GM19397 (cell line): ENCODE measurements at regions not wholly inside any gene's neighbourhood (a gene's known extent, or its start where the extent isn't known, plus 50 kb on each side); places are given as distances from the start of the nearest gene placed in this dataset.

Experiments
- ATAC-seq: cut with Tn5 transposase; IDR thresholded peaks from one replicate; pipeline ENCODE4 v1.9.1; 2021; ENCODE audit warnings: mild to moderate bottlenecking, moderate library complexity; ENCODE audit not compliant: unreplicated experiment

DNA sequence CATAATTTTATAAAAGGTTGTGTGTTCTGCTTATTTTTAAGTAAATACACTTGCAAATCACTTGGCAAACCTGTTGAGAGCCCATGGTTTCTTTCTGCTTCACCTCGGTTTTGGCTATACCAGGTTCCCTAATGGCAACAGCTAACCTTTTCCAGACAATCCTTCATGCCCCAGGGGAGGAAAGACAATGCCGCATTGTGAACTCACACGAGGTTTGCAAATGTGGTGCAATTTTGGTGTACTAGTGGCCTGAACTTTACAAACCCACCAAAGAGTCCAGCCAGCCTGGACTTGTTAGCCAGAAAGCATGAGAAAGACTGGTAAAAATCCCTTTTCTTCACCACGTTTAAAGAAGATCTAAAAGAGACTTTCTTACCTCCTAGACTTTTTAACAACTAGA lies 84.8 kb upstream of the SOX4 start:
- no peak for ATAC-seq

DNA sequence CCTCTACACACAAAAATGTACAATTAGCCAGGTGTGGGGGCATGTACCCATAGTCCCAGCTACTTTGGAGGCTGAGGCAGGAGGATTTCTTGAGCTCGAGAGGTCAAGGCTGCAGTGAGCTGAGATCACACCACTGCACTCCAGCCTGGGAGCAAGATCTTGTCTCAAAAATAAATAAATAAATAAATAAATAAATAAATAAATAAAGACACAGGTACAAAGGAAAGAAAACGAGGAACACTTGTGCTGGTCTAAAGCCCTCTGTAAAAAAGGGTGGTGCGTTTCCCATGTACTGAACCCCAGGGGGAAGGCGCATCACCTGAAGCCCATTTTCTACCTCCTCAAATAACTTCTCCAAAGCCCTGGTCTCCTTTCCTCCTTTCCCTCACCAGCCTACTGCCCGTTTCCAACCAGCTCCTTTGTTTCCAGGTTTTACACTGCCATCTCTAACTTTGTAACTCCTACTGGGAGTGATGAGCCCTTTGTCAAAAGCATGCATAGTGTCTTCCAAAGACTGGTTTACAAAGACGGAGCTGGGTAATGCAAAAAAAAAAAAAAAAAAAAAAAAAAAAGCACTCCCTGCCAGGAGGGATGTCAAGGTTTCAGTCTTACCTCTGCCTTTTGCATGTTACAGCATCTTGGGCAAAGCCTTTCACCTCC lies 81.5 kb upstream of the SOX4 start:
- no peak for ATAC-seq

GRCh38 chr6:21514288-21514687 lies 79.3 kb upstream of the SOX4 start:
- no peak for ATAC-seq

- no peak for ATAC-seq
These were observed 75.2 kb upstream of the SOX4 start for GRCh38 chr6:21518317-21518716.

GRCh38 chr6:21519642-21520041 lies 73.9 kb upstream of the SOX4 start:
- no peak for ATAC-seq

- no peak for ATAC-seq
These were observed 72.3 kb upstream of the SOX4 start for GRCh38 chr6:21521276-21521675.

DNA sequence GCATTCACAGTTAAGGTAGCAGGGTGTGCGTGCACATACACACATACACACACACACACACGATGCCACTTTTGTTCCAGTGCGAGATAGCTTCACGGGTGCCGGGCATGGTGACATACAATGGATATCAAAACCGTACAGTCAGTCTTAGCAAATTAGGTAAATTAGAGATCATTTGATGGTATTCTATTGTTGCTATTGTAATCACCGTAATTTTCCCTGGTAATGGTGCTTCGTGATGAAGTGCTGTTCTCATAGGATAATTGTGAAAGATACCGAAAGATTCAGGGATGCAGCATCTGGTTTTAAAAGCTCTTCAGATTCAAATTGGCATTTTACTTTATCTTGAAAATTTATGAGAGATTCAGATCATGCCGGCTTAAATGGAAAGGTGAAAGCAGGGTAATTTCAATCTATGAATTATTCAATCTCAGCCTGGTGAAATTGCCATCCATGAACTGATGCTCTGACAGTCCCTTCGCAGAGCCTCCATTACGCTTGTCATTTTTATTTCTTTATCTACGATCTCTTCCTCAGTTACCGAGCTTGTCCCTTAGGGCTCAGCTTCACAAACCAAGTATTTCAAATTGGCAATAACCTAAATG lies 71.3 kb upstream of the SOX4 start:
- no peak for ATAC-seq

- no peak for ATAC-seq
These were observed 70.6 kb upstream of the SOX4 start for GRCh38 chr6:21522797-21523456.

DNA sequence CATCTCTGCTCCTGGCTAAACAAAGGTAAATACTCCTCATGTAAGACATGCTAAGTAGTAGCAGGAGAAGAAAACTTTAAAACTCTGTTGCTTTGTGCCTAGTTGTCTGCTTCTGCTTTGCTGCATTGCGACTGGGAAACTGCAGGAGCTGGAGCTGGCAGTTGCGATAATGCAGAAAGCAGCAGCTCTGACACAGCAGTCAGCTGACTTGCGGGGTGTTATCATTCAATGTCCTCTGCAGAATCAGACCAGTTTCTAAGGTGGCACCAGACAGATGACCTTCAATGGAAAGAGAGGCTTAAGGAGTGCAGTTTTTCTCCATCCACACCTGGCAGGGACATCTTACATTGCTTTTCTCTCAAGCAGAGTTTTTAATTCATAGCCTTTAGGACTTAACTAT lies 69.9 kb upstream of the SOX4 start:
- ATAC-seq, result no peak

DNA sequence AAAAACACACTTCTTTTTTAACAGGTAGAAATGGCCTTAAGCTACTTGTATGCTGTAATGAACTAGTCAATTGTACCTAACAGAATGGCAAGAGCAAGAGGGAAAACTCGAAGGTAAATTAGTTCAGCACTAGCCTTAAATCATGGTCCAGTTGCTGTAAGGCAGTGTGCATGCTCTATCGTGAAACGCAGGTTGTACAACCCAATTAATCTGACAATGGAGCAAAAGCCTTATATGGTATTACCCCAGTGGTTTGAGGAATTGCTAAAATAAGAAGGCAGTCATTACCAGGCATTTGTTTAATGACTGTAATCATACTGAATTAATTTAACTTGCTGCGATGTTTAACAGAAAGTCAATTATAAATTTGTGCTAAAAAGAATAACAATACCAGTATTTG lies 69.3 kb upstream of the SOX4 start:
- ATAC-seq, result no peak

GRCh38 chr6:21526974-21527373 lies 66.6 kb upstream of the SOX4 start:
- ATAC-seq, result no peak

- ATAC-seq, result no peak
These were observed 65.8 kb upstream of the SOX4 start for GRCh38 chr6:21527731-21528130.

DNA sequence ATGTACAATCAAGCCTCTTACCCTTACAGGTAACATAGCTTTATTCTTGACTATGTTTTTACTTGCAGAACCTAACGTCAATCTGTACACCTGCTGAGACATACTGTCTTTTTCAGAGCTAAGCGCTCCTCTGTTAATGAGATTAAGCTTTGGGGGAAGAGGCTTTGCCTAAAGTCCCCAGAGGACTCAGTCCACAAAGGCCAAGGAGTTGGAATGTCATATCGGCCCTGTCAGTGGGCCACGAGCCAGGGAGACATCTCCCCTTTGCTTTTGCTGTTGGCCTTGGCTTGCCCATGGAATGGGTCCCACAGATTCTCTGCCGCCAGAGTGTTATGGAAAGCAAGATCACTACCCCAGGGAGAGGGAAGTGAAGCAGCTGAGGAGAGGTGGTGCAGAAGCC lies 64.1 kb upstream of the SOX4 start:
- no peak for ATAC-seq

DNA sequence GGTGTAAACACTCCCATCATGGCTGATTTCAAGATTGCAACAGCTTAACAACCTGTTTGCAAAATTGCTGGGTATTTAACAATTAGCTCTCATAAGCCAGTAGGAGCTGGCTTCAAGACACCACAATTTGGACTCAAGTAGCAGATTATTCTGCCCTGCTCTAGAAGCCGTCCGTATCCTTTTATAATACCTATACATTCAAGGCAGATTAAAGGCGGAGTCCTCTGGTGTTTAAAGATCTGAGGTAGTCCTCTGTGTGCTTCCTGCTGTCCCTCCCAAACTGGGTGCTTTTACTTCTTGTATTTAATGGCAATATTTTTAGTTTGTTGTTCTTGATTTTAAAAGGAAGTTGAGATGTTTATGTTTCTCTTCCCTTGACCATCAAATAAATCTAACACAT lies 62.2 kb upstream of the SOX4 start:
- ATAC-seq, result no peak

DNA sequence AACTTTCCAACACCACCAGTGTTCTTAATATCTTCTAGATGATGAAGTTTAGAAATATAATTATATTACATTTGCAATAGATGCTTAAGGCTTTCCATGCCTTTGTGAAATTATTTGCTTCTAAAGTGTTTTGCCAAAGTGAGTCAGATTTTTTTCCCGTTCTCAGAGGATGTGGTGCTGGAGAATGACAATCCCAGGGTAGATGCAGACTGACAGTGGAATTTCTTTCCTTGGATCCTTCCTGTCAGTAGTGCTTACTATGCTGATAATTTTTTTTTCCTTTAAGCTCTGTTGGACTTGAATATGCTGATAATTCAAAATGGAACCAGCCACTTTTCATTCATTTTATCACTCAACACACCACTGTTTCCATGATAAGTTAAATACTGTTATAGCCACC lies 59.9 kb upstream of the SOX4 start:
- no peak for ATAC-seq

DNA sequence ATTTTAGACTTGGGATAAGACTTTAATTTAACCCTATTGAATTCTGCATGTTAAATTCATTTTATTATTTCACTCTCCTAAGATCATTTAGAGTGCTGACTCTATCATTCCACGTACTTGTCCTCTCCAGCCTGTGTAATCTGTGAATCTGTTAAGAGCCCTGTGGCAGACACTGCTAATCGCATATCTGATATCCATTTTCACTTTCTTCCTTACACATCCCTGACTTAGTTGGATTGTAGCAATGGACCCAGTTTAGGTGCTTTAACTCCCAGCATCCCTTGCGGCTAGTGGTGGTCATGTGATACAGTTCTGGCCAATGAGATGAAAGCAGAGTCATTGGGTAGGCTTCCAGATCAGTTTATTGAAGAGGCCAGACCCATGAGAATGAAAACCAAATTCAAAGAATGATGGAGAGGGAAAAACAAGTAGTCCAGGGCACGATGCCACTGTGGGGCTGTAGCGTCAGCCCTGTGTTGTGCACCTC lies 57.2 kb upstream of the SOX4 start:
- ATAC-seq, result no peak

DNA sequence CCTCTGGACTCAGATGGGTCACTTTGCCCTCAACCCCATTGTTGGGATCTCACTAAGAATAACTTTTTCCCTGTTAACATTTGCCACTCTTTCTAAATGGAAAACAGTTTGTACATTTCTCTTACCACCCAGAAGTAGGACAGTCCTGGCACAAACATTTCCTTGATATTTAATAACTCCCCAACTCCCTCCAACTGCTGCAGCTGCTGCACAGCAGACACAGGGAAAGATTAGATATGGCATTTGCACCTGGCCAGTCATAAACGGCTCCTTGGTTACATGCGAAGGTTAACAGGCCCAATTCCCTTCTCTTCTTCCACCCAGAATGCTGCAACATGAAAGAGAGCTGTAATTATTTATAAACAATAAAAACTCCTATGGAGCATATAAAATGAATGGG lies 55.9 kb upstream of the SOX4 start:
- ATAC-seq, result no peak

- ATAC-seq, result no peak
These were observed 55.3 kb upstream of the SOX4 start for GRCh38 chr6:21538186-21538798.

DNA sequence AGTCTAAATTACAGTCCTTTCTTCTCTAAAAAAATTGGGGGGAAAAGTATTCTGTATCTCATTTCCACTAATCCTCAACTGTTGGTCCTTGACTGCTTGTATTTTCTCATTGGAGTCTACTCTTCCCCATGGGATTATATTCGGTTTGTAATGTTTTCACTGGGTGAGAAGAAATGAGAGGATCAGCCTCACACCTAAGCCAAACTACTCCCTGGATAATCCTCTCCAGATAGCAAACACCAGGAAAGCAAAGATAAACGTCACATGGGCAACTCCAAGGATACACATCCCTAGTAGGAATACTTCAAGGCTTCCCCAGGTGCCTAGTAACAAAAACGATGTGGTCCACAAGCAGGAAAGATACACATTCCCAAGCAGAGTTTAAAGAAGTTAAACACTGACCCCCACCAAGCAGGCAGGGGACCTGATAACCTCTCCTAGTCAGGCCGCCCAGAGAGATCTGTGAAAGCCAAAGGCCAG lies 53.9 kb upstream of the SOX4 start:
- ATAC-seq, result no peak
